IPS-15b (cell line): ENCODE measurements at regions not wholly inside any gene's neighbourhood (a gene's known extent, or its start where the extent isn't known, plus 50 kb on each side); places are given as distances from the start of the nearest gene placed in this dataset.

Source experiments
- H3K27me3 ChIP-seq: one replicate; pipeline ENCODE4 v1.6.1; 2013; ENCODE audit warnings: low read length; ENCODE audit not compliant: control insufficient read depth, insufficient read depth
- H3K36me3 ChIP-seq: one replicate; pipeline ENCODE4 v1.6.1; 2013; ENCODE audit warnings: low read length; ENCODE audit not compliant: control insufficient read depth, insufficient read depth
- H3K4me1 ChIP-seq: one replicate; pipeline ENCODE4 v1.6.1; 2013; ENCODE audit warnings: mild to moderate bottlenecking, low read length; ENCODE audit not compliant: control insufficient read depth, insufficient read depth
- H3K4me3 ChIP-seq: one replicate; pipeline ENCODE4 v1.5.1; 2013; ENCODE audit warnings: low read depth, low read length
- H3K9ac ChIP-seq: one replicate; pipeline ENCODE4 v1.6.1; 2013; ENCODE audit warnings: low read depth, mild to moderate bottlenecking, low read length
- H3K9me3 ChIP-seq: one replicate; pipeline ENCODE4 v1.6.1; 2013; ENCODE audit warnings: mild to moderate bottlenecking, low read length; ENCODE audit not compliant: control insufficient read depth, insufficient read depth

DNA sequence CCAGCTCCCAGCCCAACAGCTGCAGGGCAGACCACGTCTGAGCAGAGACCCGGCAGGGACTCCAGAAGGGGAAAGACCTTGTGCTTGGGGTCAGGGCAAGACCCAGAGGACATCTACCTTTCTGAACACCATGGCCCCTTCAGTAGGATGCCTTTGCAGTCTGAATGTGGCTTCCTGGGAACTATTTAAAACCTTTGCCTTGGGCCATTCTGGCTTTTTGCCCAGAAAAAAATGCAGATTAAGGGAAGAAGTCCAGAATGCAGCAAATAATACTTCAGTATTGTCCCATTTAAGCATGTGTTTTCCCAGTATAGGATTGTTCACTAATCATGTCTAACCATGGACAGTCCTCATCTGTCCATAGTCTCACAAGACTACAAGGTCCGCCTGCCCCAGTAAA lies 67.5 kb upstream of the ERCC6L2 start:
- no peaks in the 10 kb centered on the region for H3K9me3 ChIP-seq
- peaks cover 6% of the 10 kb centered on the region for H3K4me1 ChIP-seq
- H3K36me3 ChIP-seq, result no peaks in the 10 kb centered on the region
- H3K27me3 ChIP-seq, result no peaks in the 10 kb centered on the region
- H3K4me3 ChIP-seq, result no peak overlapping the region
- H3K9ac ChIP-seq, result no peak overlapping the region

DNA sequence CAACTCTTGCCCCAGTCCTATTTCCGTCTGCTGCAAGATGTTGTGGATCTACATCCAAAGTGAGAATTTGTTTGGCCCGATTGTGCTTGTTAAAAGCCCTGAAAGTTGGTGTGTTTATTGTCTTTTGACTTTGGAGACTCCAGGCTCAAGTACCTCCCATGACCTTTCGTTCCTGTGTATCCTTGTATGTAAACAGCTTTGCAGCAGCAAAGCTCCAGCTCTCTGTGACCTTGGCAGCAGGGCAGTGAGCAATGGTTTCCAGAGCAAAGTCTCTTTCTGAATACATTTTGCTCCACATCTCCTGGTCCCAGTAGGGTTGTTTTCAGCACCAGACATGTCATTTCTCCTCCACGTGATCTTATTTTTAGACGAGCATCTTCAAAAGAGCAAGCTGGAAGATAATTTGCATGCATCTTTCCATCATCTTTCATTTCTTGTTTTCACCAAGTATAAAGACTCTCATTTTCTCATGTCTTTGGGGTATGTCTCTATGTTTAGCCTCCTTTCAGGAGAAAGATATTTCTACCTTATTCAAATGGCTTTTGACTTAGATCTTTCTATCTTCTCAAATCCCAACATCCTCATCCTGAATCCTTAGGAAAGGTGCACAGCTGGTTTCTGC lies 68.1 kb upstream of the ERCC6L2 start:
- Histone ChIP-seq H3K4me3 (no peak overlapping the region), H3K9me3 (no peaks in the 10 kb centered on the region), H3K27me3 (no peaks in the 10 kb centered on the region), H3K4me1 (peaks cover 6% of the 10 kb centered on the region), H3K9ac (no peak overlapping the region), H3K36me3 (no peaks in the 10 kb centered on the region)

DNA sequence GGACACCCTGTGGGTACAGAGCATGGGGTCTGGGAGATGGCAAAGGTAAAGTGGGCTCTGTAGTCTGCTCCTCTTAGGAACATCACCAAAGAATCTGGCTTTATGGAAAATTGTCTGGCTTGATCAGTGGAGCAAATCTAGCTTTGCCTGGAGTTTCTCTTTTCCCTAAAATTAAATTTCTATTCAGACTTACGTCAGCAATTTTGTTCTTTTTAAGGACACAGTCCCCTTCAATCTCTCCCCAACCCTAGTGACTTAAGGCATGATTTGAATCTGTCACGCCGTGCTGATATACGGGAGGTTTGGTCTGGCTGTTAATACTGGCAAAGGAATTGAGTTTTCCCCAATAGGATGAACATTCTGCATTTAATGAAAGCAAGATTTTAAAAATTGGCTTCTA lies 72.3 kb upstream of the ERCC6L2 start:
- Histone ChIP-seq H3K9me3 (no peaks in the 10 kb centered on the region), H3K36me3 (no peaks in the 10 kb centered on the region), H3K4me3 (no peak overlapping the region), H3K9ac (no peak overlapping the region), H3K4me1 (peaks cover 6% of the 10 kb centered on the region), H3K27me3 (no peaks in the 10 kb centered on the region)

DNA sequence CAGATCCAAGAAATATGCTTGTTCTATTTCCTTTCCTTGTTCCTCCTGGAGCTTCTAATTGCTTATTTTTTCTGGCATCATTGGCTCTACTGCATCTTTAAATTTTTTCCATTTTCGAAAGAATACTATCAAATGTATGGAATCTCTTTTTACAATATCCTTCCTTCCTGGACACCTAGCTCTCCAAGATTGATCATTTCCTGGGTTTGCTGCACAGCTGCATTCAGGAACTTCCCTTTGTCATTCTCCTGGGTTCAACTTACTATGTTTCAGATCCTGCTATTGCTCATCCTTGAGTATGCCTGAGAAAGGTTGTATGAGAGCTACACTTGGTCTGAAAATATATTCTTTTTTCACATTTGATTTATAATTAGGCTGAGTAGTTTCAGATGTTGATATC lies 73.7 kb upstream of the ERCC6L2 start:
- Histone ChIP-seq H3K4me1 (peaks cover 6% of the 10 kb centered on the region), H3K27me3 (no peaks in the 10 kb centered on the region), H3K36me3 (no peaks in the 10 kb centered on the region), H3K9ac (no peak overlapping the region), H3K9me3 (no peaks in the 10 kb centered on the region), H3K4me3 (no peak overlapping the region)

DNA sequence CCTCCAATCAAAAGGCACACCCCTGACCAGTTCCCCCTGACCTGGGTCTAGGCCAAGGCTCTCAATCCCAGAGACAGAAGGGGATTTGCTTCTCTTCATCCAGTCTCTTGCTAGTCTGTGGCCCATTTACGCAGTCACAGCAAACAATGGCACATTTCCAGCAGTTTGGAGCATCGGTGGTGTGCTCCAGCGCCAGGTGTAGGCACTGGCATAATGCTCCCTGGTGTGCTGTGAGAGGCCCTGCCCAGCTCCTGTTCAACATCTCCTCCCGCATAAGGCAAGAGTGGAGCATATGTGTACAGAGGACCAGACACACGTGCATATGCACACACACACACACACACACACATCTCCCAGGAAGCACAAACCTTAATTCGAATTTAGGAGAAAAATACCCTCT lies 79.5 kb upstream of the ERCC6L2 start:
- no peak overlapping the region for H3K4me3 ChIP-seq
- no peaks in the 10 kb centered on the region for H3K9me3 ChIP-seq
- H3K36me3 ChIP-seq, result no peaks in the 10 kb centered on the region
- H3K9ac ChIP-seq, result no peak overlapping the region
- H3K4me1 ChIP-seq, result no peaks in the 10 kb centered on the region
- H3K27me3 ChIP-seq, result no peaks in the 10 kb centered on the region

DNA sequence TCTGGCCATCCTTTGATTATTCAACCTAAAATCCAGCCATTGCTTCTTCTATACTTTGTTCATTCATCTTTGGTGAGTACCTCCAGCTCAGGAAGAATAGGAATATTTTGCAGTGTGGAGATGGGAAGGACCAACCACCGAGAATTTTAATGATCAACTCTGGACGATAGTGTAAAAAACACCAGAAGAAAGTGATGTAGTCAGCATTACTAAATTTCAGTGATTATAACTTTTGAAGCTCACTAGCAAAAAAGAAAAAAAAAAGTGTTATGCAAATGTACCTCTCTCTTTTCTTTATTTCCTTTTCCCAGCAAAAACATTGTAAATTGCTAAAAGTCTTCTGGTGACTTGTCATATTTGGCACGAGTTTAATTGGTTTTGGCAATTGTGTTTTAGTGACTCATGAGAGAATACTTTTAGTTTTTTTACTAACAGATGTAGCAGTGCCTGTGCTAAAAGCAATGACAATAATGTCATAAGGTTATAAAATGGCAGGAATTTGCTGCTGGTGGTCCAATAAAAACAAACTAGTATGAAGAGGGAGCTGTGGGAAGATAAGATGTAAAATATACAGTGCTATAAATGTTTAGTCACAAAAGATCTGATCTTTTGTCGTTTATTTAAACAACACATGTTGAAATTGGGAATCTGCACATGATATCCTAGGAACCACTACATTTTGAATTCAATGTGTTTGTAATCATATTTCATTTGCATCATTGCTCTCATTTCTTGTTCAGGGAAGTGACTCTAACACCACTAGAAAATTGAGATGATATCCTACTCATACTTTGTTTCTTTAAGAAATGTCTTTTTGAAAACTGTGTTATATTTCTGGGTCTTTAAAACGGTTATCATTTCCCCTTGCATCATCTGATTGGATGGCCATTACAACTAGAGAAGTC lies 81.3 kb upstream of the ERCC6L2 start:
- H3K9me3 ChIP-seq, result no peaks in the 10 kb centered on the region
- H3K27me3 ChIP-seq, result no peaks in the 10 kb centered on the region
- no peaks in the 10 kb centered on the region for H3K4me1 ChIP-seq
- H3K36me3 ChIP-seq, result no peaks in the 10 kb centered on the region
- no peak overlapping the region for H3K4me3 ChIP-seq
- H3K9ac ChIP-seq, result no peak overlapping the region

DNA sequence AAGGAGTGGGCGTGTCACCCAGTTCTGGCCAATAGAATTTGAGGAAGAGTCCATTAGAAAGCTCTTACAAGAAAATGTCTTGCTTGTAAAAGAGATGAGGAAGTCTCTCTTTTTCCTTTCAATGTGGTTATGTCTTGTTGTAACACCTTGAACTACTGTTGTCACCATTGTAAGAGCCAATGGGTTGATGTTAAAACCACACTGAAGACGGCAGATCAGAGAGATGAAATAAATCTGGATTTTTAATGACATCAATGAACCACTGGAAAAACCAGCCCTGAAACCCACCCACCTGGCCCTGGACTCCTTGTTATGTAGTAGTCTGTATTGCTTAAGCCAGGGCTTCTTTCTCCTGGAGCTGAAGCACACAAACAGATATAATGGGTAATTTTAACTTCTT lies 83.8 kb upstream of the ERCC6L2 start:
- Histone ChIP-seq H3K9ac (no peak overlapping the region), H3K36me3 (no peaks in the 10 kb centered on the region), H3K9me3 (no peaks in the 10 kb centered on the region), H3K4me3 (no peak overlapping the region), H3K27me3 (no peaks in the 10 kb centered on the region), H3K4me1 (no peaks in the 10 kb centered on the region)

DNA sequence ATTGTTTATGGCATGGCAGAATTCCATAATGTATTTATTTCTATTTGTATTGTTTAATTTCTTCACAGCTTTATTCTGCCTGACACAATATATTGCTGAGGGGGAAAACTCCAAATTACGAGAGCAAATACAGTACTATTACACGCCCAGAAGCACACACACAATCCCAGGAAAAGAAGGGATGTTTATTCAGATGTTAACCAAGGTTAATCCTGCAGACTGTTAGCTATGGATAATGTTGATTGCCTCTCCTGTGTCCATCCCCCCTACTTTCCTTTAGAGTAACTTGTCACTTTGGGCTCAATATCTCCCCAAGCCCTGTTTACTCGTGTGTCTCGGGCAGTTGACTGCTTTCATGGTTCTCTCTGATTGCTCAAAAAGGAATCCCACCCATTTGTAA lies 84.2 kb upstream of the ERCC6L2 start:
- Histone ChIP-seq H3K36me3 (no peaks in the 10 kb centered on the region), H3K4me1 (no peaks in the 10 kb centered on the region), H3K9ac (no peak overlapping the region), H3K27me3 (no peaks in the 10 kb centered on the region), H3K9me3 (no peaks in the 10 kb centered on the region), H3K4me3 (no peak overlapping the region)

DNA sequence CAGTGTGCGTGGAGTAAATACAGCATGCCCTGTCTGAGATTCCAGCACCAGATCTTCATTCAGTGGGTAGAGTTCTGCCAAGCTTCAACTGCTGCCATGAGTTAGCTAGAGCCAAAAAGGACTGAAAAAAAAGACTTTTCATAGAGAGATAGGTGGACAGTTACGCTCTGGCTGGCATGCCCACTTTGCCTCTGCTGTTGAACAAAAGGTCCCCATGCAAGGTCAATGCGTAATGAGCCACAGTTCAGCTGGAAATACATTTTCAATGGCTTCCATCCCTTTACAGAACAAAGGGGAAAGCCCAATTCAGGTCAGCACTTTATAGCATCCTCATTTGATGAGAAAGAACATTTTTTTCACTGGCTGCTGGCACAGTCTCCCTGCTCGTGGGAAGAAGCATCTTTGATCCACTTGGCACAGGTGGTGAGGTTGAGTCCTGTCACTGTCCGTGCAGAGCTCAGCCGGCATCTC lies 86.9 kb upstream of the ERCC6L2 start:
- H3K36me3 ChIP-seq, result no peaks in the 10 kb centered on the region
- no peak overlapping the region for H3K4me3 ChIP-seq
- peaks cover 4% of the 10 kb centered on the region for H3K4me1 ChIP-seq
- H3K9me3 ChIP-seq, result no peaks in the 10 kb centered on the region
- no peaks in the 10 kb centered on the region for H3K27me3 ChIP-seq
- H3K9ac ChIP-seq, result no peak overlapping the region

DNA sequence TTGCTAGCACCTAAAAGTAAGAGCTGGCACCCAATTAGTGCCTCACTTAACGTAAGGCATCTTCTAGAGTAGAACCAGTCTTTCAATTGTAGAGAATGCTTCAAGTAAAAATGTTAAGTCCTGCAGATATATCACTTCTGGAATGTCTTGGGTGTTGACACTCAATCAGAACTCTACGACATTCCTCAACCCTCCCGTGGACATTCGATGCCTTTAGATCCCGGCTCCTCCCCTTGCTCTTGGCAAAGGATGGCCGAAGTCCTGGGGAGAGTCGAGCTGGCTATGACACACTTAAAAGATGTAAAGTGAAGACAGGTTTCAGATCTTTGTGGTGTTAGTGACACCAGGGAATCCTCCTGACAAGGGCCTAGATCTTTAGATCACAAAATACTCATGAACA lies 87.5 kb upstream of the ERCC6L2 start:
- Histone ChIP-seq H3K9me3 (no peaks in the 10 kb centered on the region), H3K9ac (no peak overlapping the region), H3K4me3 (no peak overlapping the region), H3K36me3 (no peaks in the 10 kb centered on the region), H3K4me1 (peaks cover 4% of the 10 kb centered on the region), H3K27me3 (no peaks in the 10 kb centered on the region)

DNA sequence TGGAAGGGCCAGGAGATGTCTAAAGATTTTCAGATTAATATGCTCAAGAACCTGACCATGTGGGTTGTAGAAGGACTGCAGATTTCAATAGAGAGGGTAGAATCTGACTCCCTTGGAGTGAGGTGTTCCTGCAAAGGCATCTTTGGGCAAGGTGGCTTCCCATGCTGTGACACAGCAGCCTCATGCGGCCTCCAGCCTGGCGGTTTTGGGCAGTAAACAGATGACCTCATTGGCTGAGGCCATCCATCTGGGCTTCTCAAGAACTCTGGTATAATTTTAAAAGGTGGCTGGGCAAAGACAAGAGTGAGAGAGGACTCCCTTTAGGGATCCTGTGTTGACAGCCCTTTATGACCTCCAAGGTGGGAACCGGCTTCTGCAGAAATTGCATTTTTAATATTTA lies 90.3 kb upstream of the ERCC6L2 start:
- Histone ChIP-seq H3K4me3 (no peak overlapping the region), H3K9me3 (no peaks in the 10 kb centered on the region), H3K27me3 (no peaks in the 10 kb centered on the region), H3K9ac (no peak overlapping the region), H3K4me1 (peaks cover 4% of the 10 kb centered on the region), H3K36me3 (no peaks in the 10 kb centered on the region)

DNA sequence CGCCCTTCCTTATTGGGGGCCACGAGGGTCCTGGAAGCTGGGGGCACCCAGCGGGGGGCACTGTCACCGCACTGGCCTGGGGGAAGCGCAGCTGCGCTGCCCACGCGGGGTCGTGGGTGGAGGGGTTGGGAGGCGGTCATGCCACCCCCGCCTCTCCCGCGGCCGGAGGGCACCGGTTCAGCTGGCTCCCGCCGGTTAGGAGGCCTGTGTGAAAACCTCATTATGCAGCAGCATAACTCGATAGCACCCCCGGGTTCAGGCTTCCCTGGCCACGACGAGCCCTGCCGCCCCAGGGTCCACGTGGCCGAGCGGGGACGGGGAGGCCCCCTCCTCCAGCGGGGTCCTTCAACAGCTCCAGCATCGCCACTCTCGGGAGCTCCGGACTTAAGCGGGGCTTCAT lies 91.2 kb upstream of the ERCC6L2 start:
- Histone ChIP-seq H3K4me1 (peaks cover 4% of the 10 kb centered on the region), H3K4me3 (no peak overlapping the region), H3K27me3 (no peaks in the 10 kb centered on the region), H3K9me3 (no peaks in the 10 kb centered on the region), H3K9ac (no peak overlapping the region), H3K36me3 (no peaks in the 10 kb centered on the region)
